Large intestine (tissue), 3 donors: ENCODE measurements at regions not wholly inside any gene's neighbourhood (a gene's known extent, or its start where the extent isn't known, plus 50 kb on each side); places are given as distances from the start of the nearest gene placed in this dataset.
"Not testable (repeated sequence)": the region's sequence is repeated elsewhere in the genome, so short reads cannot be mapped to it uniquely, and the experiment has no call there.

Experiments used
- DNase-seq, 2 donors: peaks; one replicate each; pipeline versions ENCODE4 v3.0.0 to v3.0.0-alpha.2; 2013
- H3K27ac ChIP-seq: one replicate; pipeline ENCODE4 v1.5.1; 2013; ENCODE audit warnings: low read length
- H3K27me3 ChIP-seq: 2 replicates; pipeline ENCODE4 v1.6.1; 2013; ENCODE audit warnings: low read length; ENCODE audit not compliant: control insufficient read depth, insufficient read depth
- H3K36me3 ChIP-seq: 2 replicates; pipeline ENCODE4 v1.6.1; 2013; ENCODE audit warnings: low read length; ENCODE audit not compliant: control insufficient read depth, insufficient read depth
- H3K4me1 ChIP-seq: one replicate; pipeline ENCODE4 v1.6.1; 2013; ENCODE audit warnings: low read length; ENCODE audit not compliant: control insufficient read depth, insufficient read depth
- H3K4me3 ChIP-seq: one replicate; pipeline ENCODE4 v1.5.1; 2013; ENCODE audit warnings: low read length
- H3K9me3 ChIP-seq: one replicate; pipeline ENCODE4 v1.6.1; 2013; ENCODE audit warnings: mild to moderate bottlenecking, low read depth, low read length, moderate library complexity; ENCODE audit not compliant: control insufficient read depth
- WGBS: methylation state at CpG from one replicate; pipeline ENCODE4 v1.1.5; 2013; ENCODE audit warnings: low lambda C conversion rate; ENCODE audit not compliant: insufficient coverage; 5-methylcytosine and 5-hydroxymethylcytosine counted together

DNA sequence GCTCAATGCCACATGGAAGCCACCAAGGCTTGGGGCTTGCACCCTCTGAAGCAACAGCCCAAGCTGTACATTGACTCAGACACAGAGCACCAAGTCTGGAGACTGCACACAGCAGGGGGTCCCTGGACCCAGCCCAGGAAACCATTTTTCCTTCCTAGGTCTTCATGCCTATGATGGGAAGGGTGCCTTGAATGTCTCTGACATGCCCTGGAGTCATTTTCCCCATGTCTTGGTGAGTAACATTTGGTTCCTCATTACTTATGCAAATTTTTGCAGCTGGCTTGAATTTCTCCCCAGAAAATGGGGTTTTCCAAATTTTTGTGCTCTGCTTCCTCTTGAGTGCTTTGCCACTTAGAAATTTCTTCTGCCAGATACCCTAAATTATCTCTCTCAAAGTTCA lies 367.3 kb upstream of the NECTIN3 start:
- H3K27me3 ChIP-seq, H3K4me3 ChIP-seq, H3K4me1 ChIP-seq, DNase-seq, H3K9me3 ChIP-seq, H3K27ac ChIP-seq, H3K36me3 ChIP-seq: not testable (repeated sequence)

- Histone ChIP-seq H3K36me3 (no peaks in the 10 kb centered on the region), H3K4me3 (no peak overlapping the region), H3K27ac (peak overlapping the region; percentile 36), H3K9me3 (peaks cover 6% of the 10 kb centered on the region), H3K27me3 (no peaks in the 10 kb centered on the region), H3K4me1 (peaks cover 26% of the 10 kb centered on the region)
- WGBS, result no CpG with 5 or more reads among the region's 1 CpG
- DNase-seq, result peak; percentile 58 to 77
These were observed 363.5 kb upstream of the NECTIN3 start for GRCh38 chr3:110708156-110708555.

- WGBS, result 60% methylated on average over 1 of the region's 7 CpGs
- DNase-seq, result no peak
- Histone ChIP-seq H3K4me1 (peaks cover 26% of the 10 kb centered on the region), H3K27me3 (no peaks in the 10 kb centered on the region), H3K27ac (peak overlapping the region; percentile 80), H3K4me3 (no peak overlapping the region), H3K9me3 (peaks cover 6% of the 10 kb centered on the region), H3K36me3 (no peaks in the 10 kb centered on the region)
These were observed 361.5 kb upstream of the NECTIN3 start for GRCh38 chr3:110710156-110710555.

- DNase-seq, result peak; percentile 64 to 88
- peak overlapping the region; percentile 80 for H3K27ac ChIP-seq
- no peaks in the 10 kb centered on the region for H3K27me3 ChIP-seq
- WGBS, result no CpG with 5 or more reads among the region's 1 CpG
- H3K4me1 ChIP-seq, result peaks cover 26% of the 10 kb centered on the region
- no peaks in the 10 kb centered on the region for H3K36me3 ChIP-seq
- H3K9me3 ChIP-seq, result peaks cover 5% of the 10 kb centered on the region
- no peak overlapping the region for H3K4me3 ChIP-seq
These were observed 361.0 kb upstream of the NECTIN3 start for GRCh38 chr3:110710603-110711002.

- no CpG with 5 or more reads among the region's 1 CpG for WGBS
- H3K27ac ChIP-seq, result peak overlapping the region; percentile 43
- no peak overlapping the region for H3K4me3 ChIP-seq
- H3K9me3 ChIP-seq, result no peaks in the 10 kb centered on the region
- H3K36me3 ChIP-seq, result no peaks in the 10 kb centered on the region
- H3K4me1 ChIP-seq, result peaks cover 26% of the 10 kb centered on the region
- no peak for DNase-seq
- no peaks in the 10 kb centered on the region for H3K27me3 ChIP-seq
These were observed 360.3 kb upstream of the NECTIN3 start for GRCh38 chr3:110711130-110711832.

DNA sequence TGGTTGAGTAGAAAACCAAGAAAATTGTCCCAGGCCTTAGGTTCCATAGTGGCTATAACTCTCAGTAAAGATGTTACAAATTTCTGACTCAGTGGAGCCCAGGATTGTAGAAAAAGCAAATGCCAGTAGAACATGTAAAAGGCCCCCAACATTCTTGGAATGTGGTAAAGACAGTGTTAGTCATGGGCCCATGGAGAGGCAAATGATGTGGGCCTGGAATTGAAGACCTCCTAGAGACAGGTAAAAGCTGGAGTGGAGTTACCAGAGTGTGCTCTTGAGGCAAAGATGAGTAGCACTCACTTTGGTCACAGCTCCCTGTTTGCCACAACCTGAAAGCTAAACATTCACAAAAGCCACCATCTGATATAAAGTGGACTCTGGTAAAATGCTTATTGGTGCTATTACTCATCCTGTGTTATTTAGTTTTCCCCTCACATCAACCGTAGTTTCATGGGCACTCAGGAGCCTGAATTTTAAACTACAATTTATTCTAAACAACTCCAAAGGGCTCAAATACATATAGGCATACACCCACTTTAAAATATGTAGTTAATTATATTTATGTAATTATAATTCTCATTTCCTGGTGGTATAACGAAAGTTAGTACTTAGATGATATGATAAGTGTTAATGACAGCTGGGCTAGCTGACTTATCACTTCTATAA lies 359.6 kb upstream of the NECTIN3 start:
- no peaks in the 10 kb centered on the region for H3K27me3 ChIP-seq
- H3K36me3 ChIP-seq, result no peaks in the 10 kb centered on the region
- peaks cover 26% of the 10 kb centered on the region for H3K4me1 ChIP-seq
- DNase-seq, result peak in 1 of 2 donors; percentile 51
- peak overlapping the region; percentile 28 for H3K27ac ChIP-seq
- H3K9me3 ChIP-seq, result no peaks in the 10 kb centered on the region
- WGBS, result no CpG with 5 or more reads among the region's 2 CpGs
- no peak overlapping the region for H3K4me3 ChIP-seq

DNA sequence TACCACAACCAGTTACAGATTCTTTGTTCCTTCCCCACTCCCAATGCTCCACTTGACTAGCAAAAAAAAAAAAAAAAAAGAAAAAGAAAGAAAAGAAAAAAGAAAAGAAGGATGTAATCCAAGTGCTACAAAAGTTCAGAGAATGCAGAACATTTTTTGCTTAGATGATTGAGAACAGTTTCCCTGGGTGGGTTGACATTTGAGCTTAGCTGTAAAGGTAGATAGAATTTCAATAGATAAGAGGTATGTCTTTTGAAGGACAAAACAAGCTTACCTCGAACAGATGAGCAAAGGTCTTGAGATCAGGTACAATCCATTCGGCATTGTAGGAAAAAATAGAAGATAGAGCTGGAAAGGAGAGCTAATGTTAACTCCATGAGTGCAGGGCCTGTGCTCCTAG lies 344.6 kb upstream of the NECTIN3 start:
- no peaks in the 10 kb centered on the region for H3K36me3 ChIP-seq
- peaks cover 13% of the 10 kb centered on the region for H3K4me1 ChIP-seq
- H3K4me3 ChIP-seq, result no peak overlapping the region
- no peaks in the 10 kb centered on the region for H3K9me3 ChIP-seq
- WGBS, result 40% methylated on average over 1 of the region's 2 CpGs
- peak overlapping the region; percentile 40 for H3K27ac ChIP-seq
- no peaks in the 10 kb centered on the region for H3K27me3 ChIP-seq
- peak in 1 of 2 donors; percentile 64 for DNase-seq

GRCh38 chr3:110731148-110731547 lies 340.5 kb upstream of the NECTIN3 start:
- H3K9me3 ChIP-seq, result no peaks in the 10 kb centered on the region
- no peak overlapping the region for H3K27ac ChIP-seq
- no peak overlapping the region for H3K4me3 ChIP-seq
- H3K36me3 ChIP-seq, result no peaks in the 10 kb centered on the region
- peaks cover 13% of the 10 kb centered on the region for H3K4me1 ChIP-seq
- H3K27me3 ChIP-seq, result no peaks in the 10 kb centered on the region
- no peak for DNase-seq
- no CpG with 5 or more reads among the region's 1 CpG for WGBS

GRCh38 chr3:110732420-110732819 lies 339.2 kb upstream of the NECTIN3 start:
- WGBS, result 80% methylated on average over 3 of the region's 4 CpGs

GRCh38 chr3:110733045-110733444 lies 338.6 kb upstream of the NECTIN3 start:
- no peak overlapping the region for H3K27ac ChIP-seq
- no peak overlapping the region for H3K4me3 ChIP-seq
- H3K36me3 ChIP-seq, result no peaks in the 10 kb centered on the region
- peaks cover 2% of the 10 kb centered on the region for H3K4me1 ChIP-seq
- no peaks in the 10 kb centered on the region for H3K27me3 ChIP-seq
- no peaks in the 10 kb centered on the region for H3K9me3 ChIP-seq
- DNase-seq, result no peak
- 100% methylated on average over 1 of the region's 3 CpGs for WGBS

More at GRCh38 chr3:110732420-110732819, 339.2 kb upstream of the NECTIN3 start:
- H3K9me3 ChIP-seq, result no peaks in the 10 kb centered on the region
- peaks cover 6% of the 10 kb centered on the region for H3K4me1 ChIP-seq
- no peaks in the 10 kb centered on the region for H3K27me3 ChIP-seq
- no peak for DNase-seq
- no peak overlapping the region for H3K4me3 ChIP-seq
- no peak overlapping the region for H3K27ac ChIP-seq
- no peaks in the 10 kb centered on the region for H3K36me3 ChIP-seq

GRCh38 chr3:110734524-110734923 lies 337.1 kb upstream of the NECTIN3 start:
- no peaks in the 10 kb centered on the region for H3K4me1 ChIP-seq
- no peaks in the 10 kb centered on the region for H3K36me3 ChIP-seq
- no peaks in the 10 kb centered on the region for H3K9me3 ChIP-seq
- no peaks in the 10 kb centered on the region for H3K27me3 ChIP-seq
- WGBS, result no CpG with 5 or more reads among the region's 5 CpGs
- DNase-seq, result no peak
- H3K4me3 ChIP-seq, result no peak overlapping the region
- H3K27ac ChIP-seq, result no peak overlapping the region
